ENCODE measurements at regions not wholly inside any gene's neighbourhood (a gene's known extent, or its start where the extent isn't known, plus 50 kb on each side); places are given as distances from the start of the nearest gene placed in this dataset.

DNA sequence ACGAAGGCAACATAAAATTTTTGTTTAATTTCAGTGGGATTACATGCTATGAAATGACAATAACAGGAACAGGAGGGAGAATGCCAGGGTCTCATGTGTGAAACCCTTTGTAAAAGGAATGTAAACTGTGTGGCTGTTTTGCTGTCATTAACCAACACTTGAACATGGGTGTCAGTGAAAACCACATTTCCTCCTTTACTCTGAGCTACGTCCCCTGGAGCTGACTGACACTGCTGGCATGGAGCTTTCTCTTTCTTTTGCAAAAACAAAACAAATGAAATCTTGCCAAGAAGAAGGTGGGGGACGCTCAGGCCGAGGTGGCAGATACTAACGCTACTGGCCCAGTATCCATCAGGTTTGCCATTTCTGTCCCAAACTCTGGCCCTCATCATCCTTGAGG, 121.4 kb downstream of the DMRT2 start:
- Histone ChIP-seq H3K9ac (ENCODE audit: control insufficient read depth, extremely low read depth, insufficient read depth, low read length) (no peak overlapping the region), H3K36me3 (ENCODE audit: control insufficient read depth in 2 of 2, extremely low read depth in 1 of 2, insufficient read depth in 2 of 2, low read length in 2 of 2) (no peaks in the 10 kb centered on the region), H2AFZ (ENCODE audit: control insufficient read depth, low read length) (no peak overlapping the region), H3K4me3 (ENCODE audit: control insufficient read depth in 2 of 3, extremely low read depth in 1 of 3, insufficient read depth in 2 of 3, low read depth in 1 of 3, low read length in 3 of 3) (no peak overlapping the region), H3K9me1 (ENCODE audit: control insufficient read depth, extremely low read depth, insufficient read depth, low read length) (no peaks in the 10 kb centered on the region), H3K27ac (ENCODE audit: control insufficient read depth, insufficient read depth, low read length) (no peak overlapping the region), H3K4me2 (ENCODE audit: control insufficient read depth, extremely low read depth, insufficient read depth, low read depth, low read length) (no peak overlapping the region), H3K9me3 (ENCODE audit: control insufficient read depth, low read depth, low read length) (no peaks in the 10 kb centered on the region), H3K27me3 (ENCODE audit: control insufficient read depth, extremely low read depth, insufficient read depth, low read length) (no peaks in the 10 kb centered on the region), H3K4me1 (ENCODE audit: control insufficient read depth, extremely low read depth, insufficient read depth, low read length) (no peaks in the 10 kb centered on the region), H4K20me1 (ENCODE audit: control insufficient read depth, extremely low read depth, insufficient read depth, low read length) (no peaks in the 10 kb centered on the region), H3K79me2 (ENCODE audit: control insufficient read depth, insufficient read depth, low read length) (no peaks in the 10 kb centered on the region)
- dilution Hi-C loops (cut with MboI; ENCODE audit: extremely low pct_ligation_motif_present, low sequenced_read_pairs) = no loop called here
- no peak for DNase-seq (ENCODE audit: low read depth, low spot score)
- TF ChIP-seq EZH2 (IDR thresholded peaks at IDR 0.05; ENCODE audit: low read length) = no peak
- TF ChIP-seq, protein P1, sequence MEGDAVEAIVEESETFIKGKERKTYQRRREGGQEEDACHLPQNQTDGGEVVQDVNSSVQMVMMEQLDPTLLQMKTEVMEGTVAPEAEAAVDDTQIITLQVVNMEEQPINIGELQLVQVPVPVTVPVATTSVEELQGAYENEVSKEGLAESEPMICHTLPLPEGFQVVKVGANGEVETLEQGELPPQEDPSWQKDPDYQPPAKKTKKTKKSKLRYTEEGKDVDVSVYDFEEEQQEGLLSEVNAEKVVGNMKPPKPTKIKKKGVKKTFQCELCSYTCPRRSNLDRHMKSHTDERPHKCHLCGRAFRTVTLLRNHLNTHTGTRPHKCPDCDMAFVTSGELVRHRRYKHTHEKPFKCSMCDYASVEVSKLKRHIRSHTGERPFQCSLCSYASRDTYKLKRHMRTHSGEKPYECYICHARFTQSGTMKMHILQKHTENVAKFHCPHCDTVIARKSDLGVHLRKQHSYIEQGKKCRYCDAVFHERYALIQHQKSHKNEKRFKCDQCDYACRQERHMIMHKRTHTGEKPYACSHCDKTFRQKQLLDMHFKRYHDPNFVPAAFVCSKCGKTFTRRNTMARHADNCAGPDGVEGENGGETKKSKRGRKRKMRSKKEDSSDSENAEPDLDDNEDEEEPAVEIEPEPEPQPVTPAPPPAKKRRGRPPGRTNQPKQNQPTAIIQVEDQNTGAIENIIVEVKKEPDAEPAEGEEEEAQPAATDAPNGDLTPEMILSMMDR (optimal IDR thresholded peaks at IDR 0.05 in 1 of 3, IDR thresholded peaks at IDR 0.05 in 1 of 3, conservative IDR thresholded peaks at IDR 0.05 in 1 of 3; ENCODE audit: extremely low read depth in 1 of 3, insufficient read depth in 2 of 3, low read length in 3 of 3) = no peak
- no peak for FAIRE-seq

DNA sequence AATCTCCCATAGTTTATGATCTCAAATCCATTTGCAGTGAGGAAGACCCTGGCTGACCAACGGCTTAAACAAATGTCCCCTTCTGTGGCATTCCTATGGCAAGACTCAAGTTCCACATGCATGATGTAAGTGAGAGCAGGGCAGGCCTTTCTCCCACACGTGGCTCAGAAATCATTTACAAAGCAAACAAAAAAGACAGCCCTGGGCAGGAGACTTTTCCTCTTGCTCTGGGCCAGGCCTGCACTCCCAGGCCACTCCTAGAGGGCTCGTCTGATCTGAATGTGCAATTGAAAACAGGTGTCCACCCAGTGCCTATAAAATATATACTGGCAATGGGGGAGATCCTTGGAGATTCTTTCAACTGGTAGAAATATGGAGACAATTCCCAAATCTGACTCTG, 123.1 kb downstream of the DMRT2 start:
- H3K9ac ChIP-seq (ENCODE audit: control insufficient read depth, extremely low read depth, insufficient read depth, low read length) = no peak overlapping the region
- no peak overlapping the region for H3K4me2 ChIP-seq (ENCODE audit: control insufficient read depth, extremely low read depth, insufficient read depth, low read depth, low read length)
- dilution Hi-C loops (cut with MboI; ENCODE audit: extremely low pct_ligation_motif_present, low sequenced_read_pairs) = no loop called here
- H3K9me3 ChIP-seq (ENCODE audit: control insufficient read depth, low read depth, low read length) = no peaks in the 10 kb centered on the region
- FAIRE-seq (no peak), DNase-seq (ENCODE audit: low read depth, low spot score) (no peak)
- H3K9me1 ChIP-seq (ENCODE audit: control insufficient read depth, extremely low read depth, insufficient read depth, low read length) = no peaks in the 10 kb centered on the region
- no peaks in the 10 kb centered on the region for H3K36me3 ChIP-seq (ENCODE audit: control insufficient read depth in 2 of 2, extremely low read depth in 1 of 2, insufficient read depth in 2 of 2, low read length in 2 of 2)
- no peaks in the 10 kb centered on the region for H4K20me1 ChIP-seq (ENCODE audit: control insufficient read depth, extremely low read depth, insufficient read depth, low read length)
- no peak for TF ChIP-seq EZH2 (IDR thresholded peaks at IDR 0.05; ENCODE audit: low read length)
- TF ChIP-seq, protein P1 (optimal IDR thresholded peaks at IDR 0.05 in 1 of 3, IDR thresholded peaks at IDR 0.05 in 1 of 3, conservative IDR thresholded peaks at IDR 0.05 in 1 of 3; ENCODE audit: extremely low read depth in 1 of 3, insufficient read depth in 2 of 3, low read length in 3 of 3) = no peak
- H3K27ac ChIP-seq (ENCODE audit: control insufficient read depth, insufficient read depth, low read length) = no peak overlapping the region
- H2AFZ ChIP-seq (ENCODE audit: control insufficient read depth, low read length) = no peak overlapping the region
- no peaks in the 10 kb centered on the region for H3K27me3 ChIP-seq (ENCODE audit: control insufficient read depth, extremely low read depth, insufficient read depth, low read length)
- H3K79me2 ChIP-seq (ENCODE audit: control insufficient read depth, insufficient read depth, low read length) = no peaks in the 10 kb centered on the region
- no peaks in the 10 kb centered on the region for H3K4me1 ChIP-seq (ENCODE audit: control insufficient read depth, extremely low read depth, insufficient read depth, low read length)
- H3K4me3 ChIP-seq (ENCODE audit: control insufficient read depth in 2 of 3, extremely low read depth in 1 of 3, insufficient read depth in 2 of 3, low read depth in 1 of 3, low read length in 3 of 3) = no peak overlapping the region
